ENCODE measurements at regions not wholly inside any gene's neighbourhood (a gene's known extent, or its start where the extent isn't known, plus 50 kb on each side); places are given as distances from the start of the nearest gene placed in this dataset.
A peak's percentile ranks its signal among the peaks of the same experiment; 100 is the strongest.
"Not testable (repeated sequence)": the region's sequence is repeated elsewhere in the genome, so short reads cannot be mapped to it uniquely, and the experiment has no call there.

GRCh38 chr9:15032860-15033259 is 122.6 kb upstream of the FREM1 start:
- DNase-seq, result no peak

- DNase-seq, result no peak
Observed at GRCh38 chr9:15021146-15021545, 110.9 kb upstream of the FREM1 start.

DNA sequence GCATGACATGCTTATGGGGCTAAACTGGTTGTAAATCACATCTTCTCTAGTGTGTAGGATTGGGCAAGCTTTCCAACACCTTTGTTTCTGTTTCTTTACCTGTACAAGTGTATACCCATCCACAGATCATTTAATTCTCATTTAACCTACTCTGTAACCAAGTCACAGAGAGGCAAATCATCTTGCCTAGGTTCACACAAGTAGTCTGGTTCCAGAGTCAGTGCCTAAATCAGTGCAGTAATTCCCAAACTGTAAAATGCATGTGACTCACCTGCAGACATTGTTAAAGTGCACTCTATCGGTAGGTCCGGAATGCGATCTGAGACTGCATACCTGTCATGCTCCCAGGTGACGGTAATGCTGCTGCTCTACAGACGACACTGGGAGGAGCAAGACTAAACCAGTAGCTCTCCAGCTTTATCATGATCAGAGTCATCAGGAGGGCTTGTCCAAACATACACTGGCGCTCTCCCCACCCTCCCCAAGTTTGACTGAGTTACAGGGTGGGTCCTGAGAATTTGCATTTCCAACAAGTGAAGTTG is 107.9 kb upstream of the FREM1 start:
- DNase-seq, result no peak

GRCh38 chr9:15010581-15010980 is 100.4 kb upstream of the FREM1 start:
- DNase-seq, result no peak

DNA sequence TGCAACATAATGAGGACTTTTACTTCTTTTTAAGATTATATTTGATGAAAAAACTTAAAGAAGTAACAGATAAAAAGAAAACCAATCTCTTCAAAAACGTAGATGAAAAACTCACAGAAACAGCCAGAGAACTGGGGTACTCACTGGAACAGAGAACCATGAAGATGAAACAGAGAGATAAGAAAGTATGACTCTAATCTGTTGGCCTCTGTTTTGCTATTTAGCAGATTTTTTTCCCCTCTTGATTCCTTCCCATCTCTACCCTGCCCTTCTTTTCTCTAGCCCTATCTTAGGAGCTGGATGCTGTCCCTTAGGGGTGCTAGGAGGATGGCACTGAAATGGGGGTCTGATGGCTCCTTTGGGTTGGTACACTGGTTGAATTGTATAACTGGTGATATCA is 97.5 kb upstream of the FREM1 start:
- DNase-seq, result no peak

DNA sequence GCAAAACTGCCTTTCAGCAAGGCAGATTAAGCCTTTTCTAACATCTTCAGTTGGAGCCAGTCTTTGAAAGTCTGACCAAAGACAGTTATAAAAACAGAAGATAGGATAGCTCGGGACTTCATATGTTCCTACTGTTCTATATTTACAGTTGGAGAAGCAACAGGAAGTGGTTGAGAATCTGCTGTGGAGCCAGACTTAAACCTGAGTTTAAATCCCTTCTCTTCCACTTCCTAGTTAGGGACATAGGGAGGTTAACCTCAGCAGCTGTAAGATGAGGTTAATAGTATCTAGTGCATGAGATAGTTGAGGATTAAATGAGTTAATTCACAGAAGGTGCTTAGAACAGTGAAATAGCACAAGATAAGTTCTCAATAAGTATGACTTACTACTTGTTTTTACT is 84.5 kb upstream of the FREM1 start:
- no peak for DNase-seq

DNA sequence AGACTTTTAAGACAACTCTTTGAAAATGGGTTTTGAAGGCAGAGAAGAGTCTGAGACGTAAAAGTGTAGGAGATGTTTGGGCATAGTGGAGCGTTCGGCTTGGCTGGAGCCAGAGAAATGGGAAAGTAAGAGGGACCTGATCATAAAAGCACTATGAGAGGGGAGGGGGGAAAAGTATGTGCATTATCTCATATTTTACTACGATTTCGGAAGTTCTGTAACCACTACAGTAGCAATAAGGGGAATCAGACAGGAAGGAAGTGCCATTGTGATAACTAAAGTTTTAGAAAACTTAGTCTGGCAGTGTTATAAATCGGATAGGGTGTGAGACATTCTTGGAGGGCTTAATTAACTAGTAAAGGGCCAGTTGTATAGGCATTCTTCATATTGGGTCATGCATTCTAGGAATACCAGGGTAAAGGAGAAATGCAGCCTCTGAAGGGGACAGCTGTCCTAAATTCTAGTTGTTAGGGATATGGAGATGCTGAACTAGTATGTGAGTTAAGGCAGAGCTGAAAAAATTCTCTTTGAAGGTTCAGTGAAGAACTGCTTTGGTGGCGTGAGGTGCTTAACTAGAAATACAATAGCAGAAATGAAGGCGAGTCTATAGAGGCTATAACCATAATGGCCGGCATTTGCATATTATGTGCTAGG is 83.8 kb upstream of the FREM1 start:
- no peak for DNase-seq

- peak; percentile 63 for DNase-seq
Observed at GRCh38 chr9:14993061-14993800, 83.0 kb upstream of the FREM1 start.

DNA sequence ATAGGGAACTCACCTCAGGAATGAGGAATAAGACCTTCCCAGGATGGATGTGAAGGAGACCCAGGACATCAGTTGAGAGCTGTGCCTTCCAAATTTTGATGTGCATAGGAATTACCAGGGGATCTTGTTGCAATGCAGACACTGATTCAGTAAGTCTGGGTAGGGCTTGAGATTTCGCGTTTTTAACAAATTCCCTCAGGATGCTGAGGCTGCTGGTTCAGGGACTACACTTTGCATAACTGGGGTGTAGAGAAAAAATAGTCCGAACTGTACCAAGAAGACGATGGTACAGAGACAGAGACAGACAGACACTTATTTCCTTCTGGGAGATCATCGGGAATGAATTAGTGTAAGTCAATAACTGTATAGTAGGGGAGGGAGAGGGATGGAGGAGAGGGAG is 82.3 kb upstream of the FREM1 start:
- DNase-seq, result no peak

DNA sequence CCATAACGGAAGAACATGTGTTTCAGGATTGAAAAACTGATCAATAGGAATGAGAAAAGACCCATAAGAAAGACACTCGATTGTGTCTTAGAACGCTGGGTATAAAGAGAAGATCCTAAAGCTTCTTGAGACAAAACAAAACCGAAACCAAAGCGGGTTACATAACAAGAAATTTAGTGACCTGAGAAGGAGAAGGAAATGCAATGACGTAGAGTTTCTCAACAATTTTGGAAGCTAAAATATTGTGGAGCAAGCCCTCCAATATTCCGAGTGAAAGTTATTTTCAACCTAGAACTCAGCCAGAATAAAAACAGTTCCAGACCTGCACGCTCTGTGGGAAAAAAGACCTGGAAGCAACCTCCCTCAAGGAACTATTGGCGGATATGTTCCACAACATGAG is 81.9 kb upstream of the FREM1 start:
- no peak for DNase-seq

GRCh38 chr9:14990647-14991046 is 80.4 kb upstream of the FREM1 start:
- DNase-seq, result not testable (repeated sequence)

DNA sequence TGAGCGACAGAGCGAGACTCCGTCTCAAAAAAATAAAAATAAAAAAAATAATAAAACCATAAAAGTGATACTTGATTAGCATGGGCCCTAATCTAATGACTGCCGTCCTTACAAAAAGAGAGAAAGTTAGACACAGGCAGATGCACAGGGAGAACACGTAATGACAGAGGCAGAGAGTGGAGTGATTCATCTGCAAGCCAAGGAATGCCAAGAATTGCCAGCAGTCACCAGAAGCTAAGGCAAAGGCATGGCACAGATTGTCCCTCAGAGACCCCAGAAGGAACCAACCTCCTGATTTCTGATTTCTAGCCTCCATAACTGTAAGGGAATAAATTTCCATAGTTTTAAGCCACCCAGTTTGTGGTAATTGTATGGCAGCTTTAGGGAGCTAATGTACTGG is 79.6 kb upstream of the FREM1 start:
- DNase-seq, result no peak

DNA sequence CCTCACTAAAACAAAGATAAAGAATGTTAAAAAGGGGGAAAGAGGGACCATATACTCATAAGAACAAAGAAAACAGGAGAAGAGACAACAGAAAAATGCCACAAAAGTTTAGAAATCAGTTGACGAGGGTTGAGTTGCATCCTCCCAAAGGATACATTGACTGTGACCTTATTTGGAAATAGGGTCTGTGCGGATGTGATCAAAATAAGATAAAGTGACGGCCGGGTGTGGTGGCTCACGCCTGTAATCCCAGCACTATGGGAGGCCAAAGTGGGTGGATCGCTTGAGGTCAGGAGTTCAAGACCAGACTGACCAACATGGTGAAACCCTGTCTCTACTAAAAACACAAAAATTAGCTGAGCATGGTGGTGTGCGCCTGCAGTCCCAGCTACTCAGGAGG is 79.1 kb upstream of the FREM1 start:
- not testable (repeated sequence) for DNase-seq

DNA sequence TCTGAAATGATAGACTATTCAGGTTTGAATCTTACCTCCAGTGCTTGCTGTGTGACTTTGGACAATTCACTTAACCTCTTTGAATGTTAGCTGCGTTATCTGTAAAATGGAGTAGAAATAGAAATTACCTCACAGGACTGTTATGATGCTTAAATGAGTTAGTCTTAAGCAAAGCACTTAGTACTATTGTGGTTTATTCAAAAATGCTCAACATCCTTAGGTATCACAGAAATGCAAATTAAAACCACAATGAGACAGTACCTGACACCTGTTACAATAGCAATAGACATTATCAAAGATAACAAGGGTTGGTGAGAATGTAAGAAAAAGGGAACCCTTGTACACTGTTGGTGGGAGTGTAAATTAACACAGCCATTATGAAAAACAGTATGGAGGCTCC is 77.6 kb upstream of the FREM1 start:
- DNase-seq, result no peak

DNA sequence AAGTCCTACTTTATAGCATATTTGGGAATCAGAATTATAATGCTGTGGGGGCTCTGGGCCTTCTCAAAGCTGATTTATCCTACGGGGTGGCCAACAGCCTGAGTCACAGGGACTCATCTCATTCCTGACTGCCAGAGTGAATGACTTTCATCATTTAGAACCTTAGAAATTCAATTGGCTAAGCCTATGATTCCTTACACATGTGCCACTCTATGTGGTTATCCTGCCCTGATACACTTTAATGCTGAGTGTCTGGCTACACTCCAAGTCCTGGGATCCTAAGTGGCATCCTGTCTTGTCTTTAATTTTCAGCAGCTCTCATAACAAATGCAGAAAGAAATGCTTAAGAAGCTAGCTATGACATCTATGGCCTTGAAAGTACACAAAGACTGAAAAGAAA is 75.2 kb upstream of the FREM1 start:
- DNase-seq, result no peak

- no peak for DNase-seq
Observed at GRCh38 chr9:14983599-14983998, 73.4 kb upstream of the FREM1 start.

DNA sequence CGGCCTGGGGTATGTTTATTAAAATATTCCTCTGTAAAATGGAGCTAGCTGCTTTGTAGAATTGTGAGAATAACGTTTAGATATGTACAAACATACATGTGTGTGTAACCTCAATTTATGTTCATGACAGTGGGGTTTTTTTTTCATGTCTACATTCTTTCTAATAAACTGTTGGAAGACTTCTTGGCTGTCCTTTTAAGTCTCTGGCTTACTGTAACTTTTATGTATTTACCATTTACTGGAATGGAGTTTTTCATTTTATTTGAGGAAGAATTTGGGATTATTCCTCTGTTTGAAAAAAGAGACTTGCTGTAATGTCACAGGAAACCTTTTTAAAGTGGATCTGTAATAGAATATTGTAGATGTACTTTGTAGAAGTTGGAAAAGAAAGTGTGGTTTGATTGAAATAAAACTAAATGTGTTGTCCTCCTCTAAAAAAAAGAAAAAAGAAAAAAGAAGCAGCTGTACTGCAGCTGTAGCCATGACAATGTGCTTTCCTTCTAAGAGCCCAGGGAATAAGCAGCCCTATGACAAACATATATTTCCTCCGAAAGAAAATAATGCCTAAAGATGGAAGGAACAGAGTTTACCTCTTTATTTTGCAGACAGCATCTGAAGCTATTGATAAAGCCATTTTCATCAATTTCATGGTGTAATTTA is 71.2 kb upstream of the FREM1 start:
- no peak for DNase-seq

DNA sequence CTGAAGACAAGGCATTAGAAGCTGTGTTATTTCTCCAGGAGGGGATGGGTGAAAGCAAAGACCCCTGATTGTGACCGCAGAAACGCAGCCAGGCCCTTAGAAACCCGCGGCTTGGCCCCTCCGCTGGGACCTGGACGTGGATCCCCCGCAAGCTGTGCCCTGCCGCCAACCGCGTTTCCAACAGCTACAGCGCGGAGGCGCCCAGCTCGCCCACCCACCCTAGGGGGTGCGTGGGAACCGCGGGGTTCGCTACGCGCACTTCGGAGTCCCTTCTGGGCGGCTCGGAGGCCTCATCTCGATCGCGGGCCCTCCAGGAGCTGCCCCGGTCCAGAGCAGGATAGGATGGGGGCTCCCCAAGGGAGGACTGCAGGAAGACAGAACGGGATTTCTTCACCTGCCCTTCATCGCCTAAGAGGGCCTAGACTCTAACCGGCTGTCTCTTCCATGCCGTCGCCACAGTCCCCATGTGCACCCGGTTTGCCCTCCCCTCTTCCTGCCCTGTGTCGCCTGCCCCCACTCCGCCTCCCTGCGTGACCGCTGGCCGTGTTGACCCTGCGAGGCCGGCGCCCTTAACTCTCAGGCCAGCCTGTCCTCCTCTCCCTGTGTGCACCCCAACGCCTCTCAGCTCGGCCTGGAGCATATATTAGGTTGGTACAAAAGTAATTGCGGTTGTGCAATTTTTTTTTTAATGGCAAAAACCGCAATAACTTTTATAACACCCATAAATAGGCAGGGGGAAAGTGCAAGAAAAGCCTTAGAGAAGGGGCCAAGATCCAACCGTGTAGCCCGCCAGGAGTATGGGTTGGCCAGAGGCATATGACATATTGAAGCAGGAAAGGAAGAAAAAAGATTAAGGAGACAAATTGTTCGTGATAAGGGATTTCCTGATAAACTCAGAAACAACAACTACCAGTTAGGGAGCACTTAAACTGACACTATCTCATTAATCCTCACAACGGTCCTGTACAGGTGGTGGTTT is 68.1 kb upstream of the FREM1 start:
- no peak for DNase-seq

DNA sequence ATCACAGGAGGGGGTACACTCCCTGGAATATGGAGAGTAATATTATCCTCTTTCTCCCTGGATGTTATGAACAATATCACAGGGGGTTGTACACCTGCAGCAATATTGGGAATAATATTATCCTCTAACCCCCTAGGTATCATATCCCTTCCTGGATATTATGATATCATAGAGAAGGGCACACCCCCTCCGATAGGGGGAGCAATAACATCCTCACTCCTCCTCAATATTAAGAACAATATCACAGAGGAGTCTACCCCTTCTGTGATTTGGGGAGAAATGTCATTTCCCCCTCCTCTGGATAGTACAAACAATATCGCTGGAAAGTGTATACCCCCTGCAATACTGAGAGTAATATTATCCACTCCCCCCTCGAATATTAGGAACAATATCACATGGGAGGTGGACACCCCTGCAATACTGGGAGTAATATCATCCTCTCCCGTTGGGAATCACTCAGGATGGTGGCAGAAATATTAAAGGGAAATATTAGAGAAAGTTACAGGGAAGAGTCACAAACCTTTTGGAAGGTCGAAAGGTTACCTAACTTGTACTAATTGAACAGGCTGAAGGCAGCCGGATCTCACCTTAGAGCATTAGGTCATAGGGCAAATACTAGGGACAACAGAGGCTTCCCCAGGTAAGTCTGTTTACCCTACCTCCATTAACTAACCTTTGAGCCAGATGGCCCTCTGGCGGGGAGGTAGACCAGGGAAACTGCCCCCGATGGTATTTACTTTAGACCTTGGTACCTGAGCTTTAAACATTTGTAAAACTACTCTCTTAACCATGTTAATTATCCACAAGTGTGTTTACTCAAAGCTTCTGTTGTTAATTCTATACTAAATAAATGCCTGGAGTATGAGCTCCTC is 57.5 kb upstream of the FREM1 start:
- no peak for DNase-seq

- DNase-seq, result no peak
Observed at GRCh38 chr9:14962193-14962882, 52.1 kb upstream of the FREM1 start.

All from activated CD8-positive, alpha-beta memory T cell treated with anti-CD3 and anti-CD28 coated beads, Interleukin-2, amount 50 U/mL, for 48 hours (primary cell).